ENCODE measurements at regions not wholly inside any gene's neighbourhood (a gene's known extent, or its start where the extent isn't known, plus 50 kb on each side); places are given as distances from the start of the nearest gene placed in this dataset.

DNA sequence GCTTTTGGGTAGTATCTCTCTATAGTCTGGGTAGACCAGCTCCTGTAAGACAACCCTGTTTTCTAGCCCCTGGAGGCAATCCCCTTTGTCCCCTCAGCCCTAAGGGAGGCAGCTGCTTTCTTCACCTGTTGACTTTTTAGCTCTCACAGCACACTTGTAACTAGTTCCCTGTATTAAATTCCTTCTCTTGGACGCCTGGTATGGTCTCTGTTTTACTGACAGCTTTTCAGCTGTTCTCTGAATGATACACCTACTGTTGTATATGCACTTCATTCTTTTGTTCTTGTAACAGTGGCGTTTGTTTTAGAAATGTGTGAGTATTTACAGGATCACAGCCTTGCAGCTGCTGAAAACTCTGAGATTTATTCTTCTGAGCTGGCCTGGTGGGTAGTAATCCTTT is 413.0 kb upstream of the RBMS3 start:
- TF ChIP-seq POLR2AphosphoS5 (IDR thresholded peaks at IDR 0.05; ENCODE audit: low read depth, low read length) = no peak
- TF ChIP-seq, protein P1, sequence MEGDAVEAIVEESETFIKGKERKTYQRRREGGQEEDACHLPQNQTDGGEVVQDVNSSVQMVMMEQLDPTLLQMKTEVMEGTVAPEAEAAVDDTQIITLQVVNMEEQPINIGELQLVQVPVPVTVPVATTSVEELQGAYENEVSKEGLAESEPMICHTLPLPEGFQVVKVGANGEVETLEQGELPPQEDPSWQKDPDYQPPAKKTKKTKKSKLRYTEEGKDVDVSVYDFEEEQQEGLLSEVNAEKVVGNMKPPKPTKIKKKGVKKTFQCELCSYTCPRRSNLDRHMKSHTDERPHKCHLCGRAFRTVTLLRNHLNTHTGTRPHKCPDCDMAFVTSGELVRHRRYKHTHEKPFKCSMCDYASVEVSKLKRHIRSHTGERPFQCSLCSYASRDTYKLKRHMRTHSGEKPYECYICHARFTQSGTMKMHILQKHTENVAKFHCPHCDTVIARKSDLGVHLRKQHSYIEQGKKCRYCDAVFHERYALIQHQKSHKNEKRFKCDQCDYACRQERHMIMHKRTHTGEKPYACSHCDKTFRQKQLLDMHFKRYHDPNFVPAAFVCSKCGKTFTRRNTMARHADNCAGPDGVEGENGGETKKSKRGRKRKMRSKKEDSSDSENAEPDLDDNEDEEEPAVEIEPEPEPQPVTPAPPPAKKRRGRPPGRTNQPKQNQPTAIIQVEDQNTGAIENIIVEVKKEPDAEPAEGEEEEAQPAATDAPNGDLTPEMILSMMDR (IDR thresholded peaks at IDR 0.05) = no peak
- TF ChIP-seq, protein P2, sequence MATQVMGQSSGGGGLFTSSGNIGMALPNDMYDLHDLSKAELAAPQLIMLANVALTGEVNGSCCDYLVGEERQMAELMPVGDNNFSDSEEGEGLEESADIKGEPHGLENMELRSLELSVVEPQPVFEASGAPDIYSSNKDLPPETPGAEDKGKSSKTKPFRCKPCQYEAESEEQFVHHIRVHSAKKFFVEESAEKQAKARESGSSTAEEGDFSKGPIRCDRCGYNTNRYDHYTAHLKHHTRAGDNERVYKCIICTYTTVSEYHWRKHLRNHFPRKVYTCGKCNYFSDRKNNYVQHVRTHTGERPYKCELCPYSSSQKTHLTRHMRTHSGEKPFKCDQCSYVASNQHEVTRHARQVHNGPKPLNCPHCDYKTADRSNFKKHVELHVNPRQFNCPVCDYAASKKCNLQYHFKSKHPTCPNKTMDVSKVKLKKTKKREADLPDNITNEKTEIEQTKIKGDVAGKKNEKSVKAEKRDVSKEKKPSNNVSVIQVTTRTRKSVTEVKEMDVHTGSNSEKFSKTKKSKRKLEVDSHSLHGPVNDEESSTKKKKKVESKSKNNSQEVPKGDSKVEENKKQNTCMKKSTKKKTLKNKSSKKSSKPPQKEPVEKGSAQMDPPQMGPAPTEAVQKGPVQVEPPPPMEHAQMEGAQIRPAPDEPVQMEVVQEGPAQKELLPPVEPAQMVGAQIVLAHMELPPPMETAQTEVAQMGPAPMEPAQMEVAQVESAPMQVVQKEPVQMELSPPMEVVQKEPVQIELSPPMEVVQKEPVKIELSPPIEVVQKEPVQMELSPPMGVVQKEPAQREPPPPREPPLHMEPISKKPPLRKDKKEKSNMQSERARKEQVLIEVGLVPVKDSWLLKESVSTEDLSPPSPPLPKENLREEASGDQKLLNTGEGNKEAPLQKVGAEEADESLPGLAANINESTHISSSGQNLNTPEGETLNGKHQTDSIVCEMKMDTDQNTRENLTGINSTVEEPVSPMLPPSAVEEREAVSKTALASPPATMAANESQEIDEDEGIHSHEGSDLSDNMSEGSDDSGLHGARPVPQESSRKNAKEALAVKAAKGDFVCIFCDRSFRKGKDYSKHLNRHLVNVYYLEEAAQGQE (IDR thresholded peaks at IDR 0.05; ENCODE audit: insufficient read depth in 1 of 2, low read depth in 2 of 2, low read length in 1 of 2) = no peak
